Fibroblast of the aortic adventitia (primary cell): ENCODE measurements at regions not wholly inside any gene's neighbourhood (a gene's known extent, or its start where the extent isn't known, plus 50 kb on each side); places are given as distances from the start of the nearest gene placed in this dataset.
"Not testable (repeated sequence)": the region's sequence is repeated elsewhere in the genome, so short reads cannot be mapped to it uniquely, and the experiment has no call there.

Experiments
- DNase-seq: peaks from one replicate; pipeline ENCODE4 v3.0.0-alpha.2; 2010; ENCODE audit warnings: low read depth
- H3K4me3 ChIP-seq: 2 replicates; pipeline ENCODE4 v1.5.1; 2011; ENCODE audit warnings: low read depth, mild to moderate bottlenecking, control low read depth, low read length, moderate library complexity
- TF ChIP-seq, protein P1 (sequence below): IDR thresholded peaks from 2 replicates; pipeline ENCODE4 v1.5.1; 2011; ENCODE audit warnings: mild to moderate bottlenecking, low read length, control low read depth, inconsistent platforms; ENCODE audit not compliant: insufficient read depth

DNA sequence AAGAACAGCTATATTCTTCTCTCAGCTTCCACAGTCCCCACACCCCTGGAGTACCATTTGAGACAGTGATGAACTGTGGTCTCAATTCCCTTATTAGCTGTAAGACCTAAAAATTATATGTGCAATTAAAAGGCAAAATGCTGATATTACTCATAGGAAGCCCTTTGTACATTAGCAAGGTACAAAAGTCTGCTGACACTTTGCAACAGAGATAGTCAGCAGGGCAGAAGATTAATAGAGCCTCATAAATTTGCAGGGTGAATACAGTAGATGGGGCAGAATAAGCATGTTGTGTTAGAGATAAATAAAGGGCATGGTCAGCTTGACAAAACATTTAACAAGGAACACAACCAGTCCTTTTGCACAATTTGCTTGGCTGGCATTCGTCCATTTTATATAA lies 210.0 kb upstream of the OBI1 start:
- TF ChIP-seq, protein P1, sequence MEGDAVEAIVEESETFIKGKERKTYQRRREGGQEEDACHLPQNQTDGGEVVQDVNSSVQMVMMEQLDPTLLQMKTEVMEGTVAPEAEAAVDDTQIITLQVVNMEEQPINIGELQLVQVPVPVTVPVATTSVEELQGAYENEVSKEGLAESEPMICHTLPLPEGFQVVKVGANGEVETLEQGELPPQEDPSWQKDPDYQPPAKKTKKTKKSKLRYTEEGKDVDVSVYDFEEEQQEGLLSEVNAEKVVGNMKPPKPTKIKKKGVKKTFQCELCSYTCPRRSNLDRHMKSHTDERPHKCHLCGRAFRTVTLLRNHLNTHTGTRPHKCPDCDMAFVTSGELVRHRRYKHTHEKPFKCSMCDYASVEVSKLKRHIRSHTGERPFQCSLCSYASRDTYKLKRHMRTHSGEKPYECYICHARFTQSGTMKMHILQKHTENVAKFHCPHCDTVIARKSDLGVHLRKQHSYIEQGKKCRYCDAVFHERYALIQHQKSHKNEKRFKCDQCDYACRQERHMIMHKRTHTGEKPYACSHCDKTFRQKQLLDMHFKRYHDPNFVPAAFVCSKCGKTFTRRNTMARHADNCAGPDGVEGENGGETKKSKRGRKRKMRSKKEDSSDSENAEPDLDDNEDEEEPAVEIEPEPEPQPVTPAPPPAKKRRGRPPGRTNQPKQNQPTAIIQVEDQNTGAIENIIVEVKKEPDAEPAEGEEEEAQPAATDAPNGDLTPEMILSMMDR, result no peak
- no peak overlapping the region for H3K4me3 ChIP-seq
- DNase-seq, result no peak

DNA sequence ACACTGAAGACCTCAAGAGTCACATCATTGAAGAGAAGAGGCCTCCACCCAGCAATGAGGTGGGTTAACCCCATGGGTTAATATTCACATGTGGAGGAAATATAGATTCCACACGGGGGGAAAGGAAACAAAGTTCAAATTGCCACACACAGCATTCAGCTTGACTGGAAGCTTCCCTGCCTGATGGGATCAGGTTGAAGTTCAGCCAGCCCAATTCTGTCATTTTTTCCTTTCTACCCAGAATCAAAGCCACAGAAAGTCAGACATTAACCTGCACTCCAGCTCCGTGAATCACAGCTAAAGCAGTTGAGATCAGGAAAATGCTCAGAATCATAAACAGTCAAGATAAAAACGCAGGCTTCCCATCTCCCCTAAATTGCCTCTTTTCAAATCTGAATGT lies 208.7 kb upstream of the OBI1 start:
- DNase-seq, result no peak
- TF ChIP-seq, protein P1, result no peak
- H3K4me3 ChIP-seq, result no peak overlapping the region

DNA sequence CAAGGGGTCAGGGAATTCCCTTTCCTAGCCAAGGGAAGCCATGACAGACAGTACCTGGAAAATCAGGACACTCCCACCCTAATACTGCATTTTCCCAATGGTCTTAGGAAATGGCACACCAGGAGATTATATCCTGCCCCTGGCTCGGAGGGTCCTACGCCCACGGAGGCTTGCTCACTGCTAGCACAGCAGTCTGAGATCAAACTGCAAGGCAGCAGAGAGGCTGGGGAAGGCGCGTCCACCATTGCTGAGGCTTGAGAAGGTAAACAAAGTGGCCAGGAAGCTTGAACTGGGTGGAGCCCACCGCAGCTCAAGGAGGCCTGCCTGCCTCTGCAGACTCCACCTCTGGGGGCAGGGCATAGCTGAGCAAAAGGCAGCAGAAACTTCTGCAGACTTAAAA lies 207.1 kb upstream of the OBI1 start:
- not testable (repeated sequence) for H3K4me3 ChIP-seq, DNase-seq

DNA sequence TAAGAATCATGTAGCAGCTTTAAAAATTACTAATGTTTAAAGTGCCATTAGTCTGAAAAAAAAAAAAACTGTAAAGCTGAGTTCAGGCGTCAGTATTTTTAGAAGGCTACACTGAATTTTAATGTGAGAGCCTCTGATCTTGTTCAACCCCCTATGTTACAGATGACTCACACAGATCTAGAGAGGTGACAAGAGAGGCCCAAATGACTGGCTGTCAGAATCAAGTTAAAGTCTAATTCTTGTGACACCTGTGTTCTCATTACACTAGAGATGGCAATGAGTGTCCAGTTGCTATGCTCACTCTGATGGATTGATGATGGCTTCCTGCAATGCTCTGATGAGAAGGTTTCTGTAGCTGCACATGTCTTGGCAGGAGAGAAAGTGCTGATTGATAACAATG lies 203.5 kb upstream of the OBI1 start:
- TF ChIP-seq, protein P1, result no peak
- no peak for DNase-seq
- H3K4me3 ChIP-seq, result no peak overlapping the region

DNA sequence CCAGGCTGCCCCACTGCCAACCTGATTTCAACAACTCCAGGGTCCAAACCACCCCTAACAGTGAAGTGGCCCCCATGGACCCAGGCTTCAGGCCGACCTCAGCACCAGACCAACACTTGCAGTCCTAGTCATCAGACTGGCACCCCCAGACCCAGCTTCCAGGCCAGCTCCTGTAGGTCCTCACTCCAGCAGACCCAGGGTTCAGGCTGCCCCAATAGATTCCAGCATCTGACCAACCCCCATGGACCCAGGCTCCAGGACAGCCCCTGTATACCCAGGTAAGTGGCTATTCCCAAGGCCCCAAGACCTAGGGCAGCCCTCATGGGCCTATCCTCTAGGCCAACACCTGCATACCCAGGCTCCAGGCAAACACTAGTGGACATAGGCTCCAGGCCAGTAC lies 193.8 kb upstream of the OBI1 start:
- TF ChIP-seq, protein P1, result no peak
- DNase-seq, result no peak
- H3K4me3 ChIP-seq, result no peak overlapping the region

DNA sequence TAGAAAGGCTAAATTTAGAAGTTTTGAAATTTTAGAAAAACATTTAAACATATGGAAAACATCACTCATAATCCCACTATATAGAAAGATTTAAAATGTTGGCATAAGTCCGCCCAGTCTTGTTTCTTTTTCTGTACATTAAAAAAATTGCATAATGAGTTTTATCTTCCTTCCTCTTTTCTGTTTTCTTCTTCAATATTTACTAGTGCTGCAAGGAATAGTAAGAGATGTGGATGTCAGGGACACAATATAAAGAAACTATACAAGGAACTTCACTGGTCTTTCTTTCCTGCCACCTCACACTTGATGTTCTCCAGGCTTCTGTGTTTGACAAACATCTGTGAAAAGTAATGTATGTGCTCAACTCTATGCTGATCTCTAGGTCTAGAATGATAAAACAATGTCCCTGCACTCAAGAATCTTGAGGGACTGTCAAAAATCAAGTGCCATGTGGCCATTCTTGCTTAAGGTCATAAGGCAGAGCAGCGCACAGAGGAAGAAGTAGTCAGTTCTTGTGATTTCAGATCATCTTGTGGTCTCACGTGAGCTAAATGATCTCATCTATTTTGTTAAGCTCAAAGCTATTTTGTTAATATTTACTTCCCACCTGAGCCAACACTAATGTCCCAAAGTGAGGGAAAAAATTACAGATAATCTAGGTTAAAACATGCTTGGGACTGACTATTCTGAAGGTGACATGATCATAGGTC lies 186.9 kb upstream of the OBI1 start:
- no peak overlapping the region for H3K4me3 ChIP-seq
- no peak for DNase-seq
- TF ChIP-seq, protein P1, result no peak

DNA sequence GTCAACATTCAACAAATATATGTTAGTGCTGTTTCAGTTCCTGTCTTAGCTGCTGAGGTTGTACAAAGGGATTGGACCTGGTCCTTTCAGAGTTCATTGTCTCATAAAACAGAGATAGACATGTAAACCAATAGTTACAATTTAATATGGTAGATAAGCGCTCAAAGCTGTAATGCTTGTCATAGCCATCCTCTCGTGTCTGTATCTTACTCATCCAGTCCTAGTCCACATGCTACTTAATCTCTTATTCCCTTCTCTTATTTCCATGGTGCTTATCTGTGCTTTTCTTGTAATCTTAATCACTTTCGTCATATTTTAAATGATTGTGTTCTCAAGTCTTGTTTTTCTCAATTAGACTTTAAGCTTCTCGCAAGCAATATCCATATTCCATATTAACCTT lies 185.2 kb upstream of the OBI1 start:
- TF ChIP-seq, protein P1, result no peak
- no peak for DNase-seq
- no peak overlapping the region for H3K4me3 ChIP-seq
